Hepatocyte (in vitro differentiated cells): ENCODE measurements at regions not wholly inside any gene's neighbourhood (a gene's known extent, or its start where the extent isn't known, plus 50 kb on each side); places are given as distances from the start of the nearest gene placed in this dataset.
A peak's percentile ranks its signal among the peaks of the same experiment; 100 is the strongest.

ENCODE experiments used
- DNase-seq: peaks from one replicate; pipeline ENCODE4 v3.0.0-alpha.2; 2016; ENCODE audit warnings: low spot score
- H2AFZ ChIP-seq: fragments of 200-600 bp; sonication (generic); 2 replicates; pipeline ENCODE4 v1.6.0; 2016; ENCODE audit warnings: antibody characterized with exemption, mild to moderate bottlenecking
- H3K27ac ChIP-seq: fragments of 200-600 bp; sonication (generic); 2 replicates; pipeline ENCODE4 v1.5.1; 2016; ENCODE audit warnings: mild to moderate bottlenecking
- H3K27me3 ChIP-seq: fragments of 200-600 bp; sonication (generic); 2 replicates; pipeline ENCODE4 v1.6.1; 2016
- H3K36me3 ChIP-seq: fragments of 200-600 bp; sonication (generic); replicated peaks from 2 replicates; pipeline ENCODE4 v1.5.1; 2016; ENCODE audit warnings: low read depth; ENCODE audit not compliant: insufficient read depth
- H3K4me1 ChIP-seq: fragments of 200-600 bp; sonication (generic); 2 replicates; pipeline ENCODE4 v1.5.1; 2016; ENCODE audit warnings: mild to moderate bottlenecking, moderate library complexity; ENCODE audit not compliant: insufficient read depth
- H3K4me2 ChIP-seq: fragments of 200-600 bp; sonication (generic); 2 replicates; pipeline ENCODE4 v1.6.0; 2016
- H3K4me3 ChIP-seq: fragments of 200-600 bp; sonication (generic); 2 replicates; pipeline ENCODE4 v1.5.1; 2016; ENCODE audit warnings: mild to moderate bottlenecking
- H3K79me2 ChIP-seq: fragments of 200-600 bp; sonication (generic); 2 replicates; pipeline ENCODE4 v1.6.0; 2017; ENCODE audit warnings: mild to moderate bottlenecking
- H3K9me2 ChIP-seq: fragments of 200-600 bp; sonication (generic); replicated peaks from 2 replicates; pipeline ENCODE4 v1.6.0; 2017; ENCODE audit warnings: mild to moderate bottlenecking; ENCODE audit not compliant: insufficient read depth
- H3K9me3 ChIP-seq: fragments of 200-600 bp; sonication (generic); 2 replicates; pipeline ENCODE4 v1.5.1; 2016; ENCODE audit warnings: low read depth, mild to moderate bottlenecking
- H4K20me1 ChIP-seq: fragments of 200-600 bp; sonication (generic); 2 replicates; pipeline ENCODE4 v1.6.0; 2016; ENCODE audit warnings: mild to moderate bottlenecking; ENCODE audit not compliant: insufficient read depth, poor library complexity, severe bottlenecking
- EZH2 ChIP-seq: fragments of 200-600 bp; sonication (generic); IDR thresholded peaks from 2 replicates; pipeline ENCODE4 v1.6.1; 2016; ENCODE audit warnings: antibody characterized with exemption, mild to moderate bottlenecking, borderline replicate concordance
- EZH2phosphoT487 ChIP-seq: fragments of 200-600 bp; sonication (generic); IDR thresholded peaks from one replicate; pipeline ENCODE4 v1.6.1; 2018; ENCODE audit warnings: antibody characterized with exemption, mild to moderate bottlenecking, low read depth, moderate library complexity; ENCODE audit not compliant: unreplicated experiment, severe bottlenecking
- WGBS: methylation state at CpG from one replicate; pipeline ENCODE4 v1.1.6; 2016; ENCODE audit warnings: low lambda C conversion rate; ENCODE audit errors: missing lambda C conversion rate; 5-methylcytosine and 5-hydroxymethylcytosine counted together
- TF ChIP-seq, protein P1 (sequence below): fragments of 200-600 bp; sonication (generic); IDR thresholded peaks from 2 replicates; pipeline ENCODE4 v1.5.1; 2016; ENCODE audit warnings: antibody characterized with exemption, mild to moderate bottlenecking; ENCODE audit not compliant: poor library complexity

DNA sequence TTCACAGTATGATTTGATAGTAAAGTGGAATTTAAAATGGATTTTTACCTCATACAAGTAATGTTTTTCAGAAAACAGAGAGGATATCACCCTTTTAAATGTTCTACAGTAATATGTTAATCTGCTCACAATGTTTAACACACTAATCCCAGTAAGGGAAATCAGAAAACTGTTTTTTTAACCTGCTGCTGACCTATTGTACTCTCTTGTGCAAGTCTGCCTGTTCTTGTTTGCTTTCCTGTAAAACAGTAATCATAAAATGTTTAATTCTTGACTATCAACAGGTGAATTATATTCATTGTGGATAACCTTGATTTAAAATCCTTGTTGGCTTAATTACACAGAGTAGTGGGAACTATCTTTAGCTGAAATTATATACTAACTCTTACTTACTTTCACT, 126.4 kb downstream of the GNAT3 start:
- Histone ChIP-seq H3K4me3 (no peak overlapping the region), H3K27ac (no peak overlapping the region), H3K4me2 (peak overlapping the region; percentile 34), H3K9me3 (no peaks in the 10 kb centered on the region), H2AFZ (no peak overlapping the region), H3K79me2 (no peaks in the 10 kb centered on the region), H3K27me3 (no peaks in the 10 kb centered on the region), H3K4me1 (no peaks in the 10 kb centered on the region), H3K9me2 (no peaks in the 10 kb centered on the region), H3K36me3 (no peaks in the 10 kb centered on the region), H4K20me1 (no peaks in the 10 kb centered on the region)
- TF ChIP-seq, protein P1, sequence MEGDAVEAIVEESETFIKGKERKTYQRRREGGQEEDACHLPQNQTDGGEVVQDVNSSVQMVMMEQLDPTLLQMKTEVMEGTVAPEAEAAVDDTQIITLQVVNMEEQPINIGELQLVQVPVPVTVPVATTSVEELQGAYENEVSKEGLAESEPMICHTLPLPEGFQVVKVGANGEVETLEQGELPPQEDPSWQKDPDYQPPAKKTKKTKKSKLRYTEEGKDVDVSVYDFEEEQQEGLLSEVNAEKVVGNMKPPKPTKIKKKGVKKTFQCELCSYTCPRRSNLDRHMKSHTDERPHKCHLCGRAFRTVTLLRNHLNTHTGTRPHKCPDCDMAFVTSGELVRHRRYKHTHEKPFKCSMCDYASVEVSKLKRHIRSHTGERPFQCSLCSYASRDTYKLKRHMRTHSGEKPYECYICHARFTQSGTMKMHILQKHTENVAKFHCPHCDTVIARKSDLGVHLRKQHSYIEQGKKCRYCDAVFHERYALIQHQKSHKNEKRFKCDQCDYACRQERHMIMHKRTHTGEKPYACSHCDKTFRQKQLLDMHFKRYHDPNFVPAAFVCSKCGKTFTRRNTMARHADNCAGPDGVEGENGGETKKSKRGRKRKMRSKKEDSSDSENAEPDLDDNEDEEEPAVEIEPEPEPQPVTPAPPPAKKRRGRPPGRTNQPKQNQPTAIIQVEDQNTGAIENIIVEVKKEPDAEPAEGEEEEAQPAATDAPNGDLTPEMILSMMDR: no peak
- TF ChIP-seq EZH2 (no peak), EZH2phosphoT487 (no peak)
- DNase-seq: no peak

DNA sequence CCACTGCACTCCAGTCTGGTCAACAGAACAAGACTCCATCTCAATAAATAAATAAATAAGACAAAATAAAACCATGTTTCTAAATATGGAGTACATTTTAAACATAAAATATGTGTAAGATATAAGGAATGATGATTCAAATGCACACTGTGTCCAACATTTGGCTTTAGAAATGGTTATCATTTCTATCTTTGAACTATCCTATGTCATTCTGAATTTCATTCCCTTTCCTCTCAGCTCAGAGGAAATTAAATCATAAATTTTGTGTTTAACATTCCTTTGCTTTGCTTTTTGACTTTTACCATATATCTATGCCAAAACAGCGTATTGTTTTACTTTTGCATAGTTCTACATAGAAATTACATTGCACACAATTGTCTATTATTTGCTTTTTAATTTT, 130.9 kb downstream of the GNAT3 start:
- Histone ChIP-seq H3K9me3 (no peaks in the 10 kb centered on the region), H3K4me1 (no peaks in the 10 kb centered on the region), H2AFZ (no peak overlapping the region), H3K4me2 (no peak overlapping the region), H3K4me3 (no peak overlapping the region), H3K36me3 (no peaks in the 10 kb centered on the region), H3K27ac (no peak overlapping the region), H3K9me2 (no peaks in the 10 kb centered on the region), H4K20me1 (no peaks in the 10 kb centered on the region), H3K27me3 (no peaks in the 10 kb centered on the region), H3K79me2 (no peaks in the 10 kb centered on the region)
- TF ChIP-seq EZH2 (no peak), EZH2phosphoT487 (no peak)
- TF ChIP-seq, protein P1: no peak
- no peak for DNase-seq
- 90% methylated on average over 1 of the region's 1 CpG for WGBS

DNA sequence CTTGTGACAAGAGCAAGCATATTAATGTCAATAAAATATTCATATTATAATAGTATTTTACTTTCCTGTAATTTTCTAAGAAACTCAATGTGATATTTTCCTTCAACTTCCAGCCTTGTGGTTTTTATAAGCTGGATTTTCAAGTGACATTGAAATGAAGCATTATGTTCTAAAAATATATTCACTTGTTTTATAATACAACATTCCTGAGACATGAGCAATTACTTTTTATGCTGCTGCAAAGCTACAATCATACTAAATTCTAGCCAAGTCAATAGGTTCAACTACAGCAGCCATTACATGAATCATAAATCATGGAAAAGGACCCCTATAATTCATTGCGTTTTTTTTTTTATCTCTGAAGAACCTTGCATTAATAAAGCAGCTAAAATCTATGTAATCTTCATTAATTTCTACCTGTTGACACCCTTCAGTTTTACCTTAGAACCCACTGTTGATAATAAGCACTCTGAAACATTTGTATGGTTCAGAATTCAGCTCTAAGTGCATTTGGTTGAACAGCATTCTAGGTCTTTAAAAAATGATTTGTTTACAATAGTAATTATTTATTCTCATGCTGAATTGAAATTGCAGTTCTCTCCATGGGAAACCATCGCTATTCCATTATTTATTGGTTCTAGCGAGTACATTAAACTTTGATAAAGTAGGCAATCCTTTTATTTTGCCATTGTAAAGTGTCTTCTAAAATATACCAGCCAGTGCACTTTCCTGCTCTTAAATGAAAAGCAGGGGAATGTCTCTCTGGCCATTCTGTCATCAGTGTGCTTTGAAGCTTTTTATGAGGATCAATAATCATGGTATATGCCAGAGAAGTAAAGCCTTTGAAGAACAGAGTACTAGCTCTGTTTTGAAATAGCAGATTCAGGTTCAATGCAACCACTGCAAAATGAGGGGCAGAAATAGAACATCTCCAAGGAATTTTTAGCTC, 132.6 kb downstream of the GNAT3 start:
- TF ChIP-seq EZH2phosphoT487 (no peak), EZH2 (no peak)
- TF ChIP-seq, protein P1: no peak
- H2AFZ ChIP-seq: no peak overlapping the region
- H3K9me2 ChIP-seq: no peaks in the 10 kb centered on the region
- no peaks in the 10 kb centered on the region for H3K27me3 ChIP-seq
- no peaks in the 10 kb centered on the region for H3K9me3 ChIP-seq
- DNase-seq: no peak
- no peak overlapping the region for H3K27ac ChIP-seq
- no peaks in the 10 kb centered on the region for H3K4me1 ChIP-seq
- WGBS: 75% methylated on average over 3 of the region's 3 CpGs
- no peaks in the 10 kb centered on the region for H4K20me1 ChIP-seq
- H3K79me2 ChIP-seq: no peaks in the 10 kb centered on the region
- no peak overlapping the region for H3K4me3 ChIP-seq
- no peak overlapping the region for H3K4me2 ChIP-seq
- no peaks in the 10 kb centered on the region for H3K36me3 ChIP-seq
